K562 (cell line): ENCODE measurements at regions not wholly inside any gene's neighbourhood (a gene's known extent, or its start where the extent isn't known, plus 50 kb on each side); places are given as distances from the start of the nearest gene placed in this dataset.

ENCODE experiments used
- ATAC-seq: fragments of 200-7000 bp; cut with Tn5 transposase; 3 replicates; pipeline ENCODE4 v1.9.1; 2020; ENCODE audit warnings: moderate library complexity
- BruUV-seq: library from RNA; stranded (reverse); fragments of 400-500 nt; replicated peaks from 2 replicates; lab custom pipeline; 2021; lab: Mats Ljungman, UMichigan
- CTCF ChIA-PET: fragments of 300-600 bp; formaldehyde crosslinking; extraction: SDS; loops from one replicate; lab custom pipeline; 2021; ENCODE audit warnings: low intra/inter-chr PET ratio; lab: Yijun Ruan, JAX
- POLR2A ChIA-PET: fragments of 300-600, 350-650 bp; sonication (Branson Sonifier 250); formaldehyde crosslinking; extraction: SDS; loops from one replicate; lab custom pipeline; 2021; ENCODE audit warnings: antibody characterized with exemption, inconsistent platforms; lab: Yijun Ruan, JAX
- DNase-seq, 4 experiments: peaks; one replicate each; pipeline versions ENCODE4 v3.0.0 to v3.0.0-alpha.2; 2011 to 2018; ENCODE audit warnings: low spot score in 3 of 4, mixed read lengths in 3 of 4; ENCODE audit errors: extremely low read depth in 1 of 4
- FAIRE-seq: peaks from 2 replicates; lab custom pipeline; 2011; peaks lifted over from hg19 to GRCh38; lab: Jason Lieb, UNC
- H2AFZ ChIP-seq: 2 replicates; pipeline ENCODE4 v1.6.0; 2011; ENCODE audit warnings: low read depth, low read length, control low read depth, inconsistent platforms
- H3K27ac ChIP-seq: fragments of 200-600 bp; 3 replicates; pipeline ENCODE4 v1.8.0; 2011; ENCODE audit warnings: low read depth, mild to moderate bottlenecking, control low read depth, inconsistent platforms, low read length, moderate library complexity, mixed read lengths; ENCODE audit errors: extremely low read depth
- H3K27me3 ChIP-seq, 2 experiments: fragments of 300-600 bp in 1 of 2; 2 replicates in 1 of 2; 3 replicates in 1 of 2; pipeline versions ENCODE4 v1.6.0 to v1.8.0; 2011; ENCODE audit warnings: inconsistent platforms in 2 of 2, low read length in 2 of 2, mild to moderate bottlenecking in 1 of 2, mixed read lengths in 1 of 2, moderate library complexity in 1 of 2; ENCODE audit not compliant: control insufficient read depth in 2 of 2, insufficient read depth in 2 of 2
- H3K36me3 ChIP-seq: fragments of 300-600 bp; 3 replicates; pipeline ENCODE4 v1.8.0; 2011; ENCODE audit warnings: mild to moderate bottlenecking, low read length, inconsistent platforms; ENCODE audit not compliant: control insufficient read depth, insufficient read depth
- H3K4me1 ChIP-seq, 2 experiments: fragments of 200-600 bp in 1 of 2; replicated peaks in 1 of 2; 2 replicates in 1 of 2; 3 replicates in 1 of 2; pipeline versions ENCODE4 v1.5.1 to v1.8.0; 2011; ENCODE audit warnings: inconsistent platforms in 2 of 2, low read length in 2 of 2, mild to moderate bottlenecking in 1 of 2, mixed read lengths in 1 of 2, moderate library complexity in 1 of 2; ENCODE audit not compliant: control insufficient read depth in 2 of 2, insufficient read depth in 2 of 2
- H3K4me2 ChIP-seq: 2 replicates; pipeline ENCODE4 v1.6.1; 2011; ENCODE audit warnings: low read length, control low read depth, inconsistent platforms, mixed read lengths; ENCODE audit not compliant: insufficient read depth
- H3K4me3 ChIP-seq: fragments of 200-600 bp; sonication (generic), shearing (Covaris generic); 2 replicates; pipeline ENCODE4 v1.5.1; 2016; ENCODE audit warnings: control low read depth, inconsistent platforms
- H3K79me2 ChIP-seq: fragments of 200-600 bp; 3 replicates; pipeline ENCODE4 v1.8.0; 2011; ENCODE audit warnings: low read length, inconsistent platforms; ENCODE audit not compliant: control insufficient read depth, insufficient read depth
- H3K9ac ChIP-seq, 2 experiments: 2 replicates each; pipeline versions ENCODE4 v1.6.0 to v1.6.1; 2011; ENCODE audit warnings: low read depth in 2 of 2, low read length in 2 of 2, control low read depth in 1 of 2, inconsistent platforms in 1 of 2, mild to moderate bottlenecking in 1 of 2, mixed read lengths in 1 of 2; ENCODE audit not compliant: insufficient read depth in 1 of 2
- H3K9me1 ChIP-seq: one replicate; pipeline ENCODE4 v1.6.0; 2011; ENCODE audit warnings: inconsistent platforms, mild to moderate bottlenecking, low read length, moderate library complexity; ENCODE audit not compliant: control insufficient read depth, insufficient read depth
- H3K9me3 ChIP-seq: replicated peaks from 2 replicates; pipeline ENCODE4 v1.5.1; 2011; ENCODE audit warnings: low read depth, low read length, inconsistent platforms; ENCODE audit not compliant: control insufficient read depth, insufficient read depth
- H4K20me1 ChIP-seq: replicated peaks from 2 replicates; pipeline ENCODE4 v1.6.1; 2011; ENCODE audit warnings: low read length, inconsistent platforms, mixed read lengths; ENCODE audit not compliant: control insufficient read depth, insufficient read depth
- BMI1 ChIP-seq: fragments of 150-350 bp; IDR thresholded peaks from 2 replicates; pipeline ENCODE4 v1.6.1; 2014; ENCODE audit warnings: low read length
- MAZ ChIP-seq, 2 experiments: fragments of 450-650 bp in 1 of 2; sonication (generic) in 1 of 2; formaldehyde crosslinking; IDR thresholded peaks in 1 of 2; conservative IDR thresholded peaks in 1 of 2; 2 replicates each; pipeline versions ENCODE4 v1.4.0 to v1.5.0; 2020; ENCODE audit warnings: mild to moderate bottlenecking in 1 of 2, missing genetic modification reagents in 1 of 2
- NCOR1 ChIP-seq: fragments of 450-650 bp; IDR thresholded peaks from 2 replicates; pipeline ENCODE4 v1.6.1; 2016; ENCODE audit warnings: mild to moderate bottlenecking, moderate library complexity
- SMARCB1 ChIP-seq: IDR thresholded peaks from 2 replicates; pipeline ENCODE4 v1.6.1; 2011; ENCODE audit warnings: improper control_type of control experiment, low read depth; ENCODE audit not compliant: insufficient read length
- ZNF174 ChIP-seq: fragments of 250-450 bp; sonication (Bioruptor Pico); IDR thresholded peaks from 2 replicates; pipeline ENCODE4 v1.4.0; 2020; ENCODE audit warnings: mild to moderate bottlenecking
- ZNF398 ChIP-seq: fragments of 250-450 bp; sonication (Bioruptor Pico); IDR thresholded peaks from 2 replicates; pipeline ENCODE4 v1.8.0; 2021; ENCODE audit warnings: moderate library complexity, mild to moderate bottlenecking, inconsistent platforms
- WGBS: fragments of 100-300 bp; shearing (Covaris generic); methylation state at CpG from one replicate; pipeline ENCODE4 v1.1.6; 2016; ENCODE audit warnings: low coverage, mixed read lengths; ENCODE audit not compliant: insufficient coverage; ENCODE audit errors: missing lambda C conversion rate; 5-methylcytosine and 5-hydroxymethylcytosine counted together
- in situ Hi-C: fragments of 300-500 bp; cut with MboI; formaldehyde crosslinking; loops from 4 replicates; pipeline ENCODE4 v1.15.0; 2018; ENCODE audit warnings: inconsistent platforms, mixed read lengths
- intact Hi-C: fragments of 100-400 bp; cut with micrococcal nuclease; formaldehyde crosslinking; loops from 2 replicates; pipeline ENCODE4 v1.14.2; 2022

DNA sequence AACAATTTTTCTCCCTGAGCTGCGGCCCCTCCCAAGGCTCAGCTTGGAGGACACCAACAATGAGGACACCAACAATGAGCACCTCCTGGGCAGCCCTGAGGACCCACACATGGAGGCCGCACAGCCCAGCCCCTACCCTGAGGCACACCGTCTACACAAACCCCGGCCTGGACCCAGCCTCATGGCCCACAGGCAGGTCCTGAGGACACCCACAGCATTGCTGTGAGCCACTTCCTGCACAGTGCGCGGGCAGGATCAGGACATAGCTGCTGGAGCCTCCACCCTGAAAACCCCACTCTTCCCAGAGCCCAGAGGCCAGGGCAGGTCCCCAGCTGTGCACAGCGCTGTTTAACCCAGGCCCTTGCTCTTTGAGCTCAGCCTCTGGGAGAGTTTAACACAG is 194.3 kb downstream of the RTP5 start:
- no peaks in the 10 kb centered on the region for H4K20me1 ChIP-seq
- H3K27ac ChIP-seq: no peak overlapping the region
- TF ChIP-seq ZNF398 (CRISPR knock-in tag) (no peak), SMARCB1 (no peak), ZNF174 (CRISPR knock-in tag) (no peak), MAZ (CRISPR knock-in tag; conservative IDR thresholded peaks at IDR 0.05 in 1 of 2, IDR thresholded peaks at IDR 0.05 in 1 of 2) (no peak), NCOR1 (no peak), BMI1 (no peak)
- intact Hi-C loops: no loop called here
- no TSS peak for BruUV-seq
- H3K4me3 ChIP-seq: no peak overlapping the region
- no peak overlapping the region for H2AFZ ChIP-seq
- CTCF ChIA-PET: no interaction called here
- DNase-seq: no peak
- in situ Hi-C loops: no loop called here
- 14% methylated on average over 4 of the region's 7 CpGs for WGBS
- FAIRE-seq: no peak
- H3K27me3 ChIP-seq: peaks cover 7 to 29% of the 10 kb centered on the region in 2 experiments; a peak in 4 of 5 replicates
- POLR2A ChIA-PET: interaction anchor here (0.5 to 1.1 kb wide), 2 partner anchors 9 to 12 kb away, joined by 3 to 4 read pairs; no protein-coding TSS in a partner anchor
- no peak; the same call in 2 of the 3 replicates for ATAC-seq
- H3K9ac ChIP-seq: no peak overlapping the region
- no peaks in the 10 kb centered on the region for H3K79me2 ChIP-seq
- no peak overlapping the region for H3K4me2 ChIP-seq
- no peaks in the 10 kb centered on the region for H3K9me3 ChIP-seq
- no peaks in the 10 kb centered on the region for H3K36me3 ChIP-seq
- H3K9me1 ChIP-seq: no peaks in the 10 kb centered on the region
- H3K4me1 ChIP-seq: no peaks in the 10 kb centered on the region
